Endodermal cell (in vitro differentiated cells): ENCODE measurements at regions not wholly inside any gene's neighbourhood (a gene's known extent, or its start where the extent isn't known, plus 50 kb on each side); places are given as distances from the start of the nearest gene placed in this dataset.

Experiments
- DNase-seq: peaks from one replicate; pipeline ENCODE4 v3.0.0-alpha.2; 2017
- H3K27ac ChIP-seq: 2 replicates; pipeline ENCODE4 v1.5.1; 2013; ENCODE audit warnings: mild to moderate bottlenecking, low read depth, low read length, moderate library complexity
- H3K27me3 ChIP-seq: 2 replicates; pipeline ENCODE4 v1.6.1; 2013; ENCODE audit warnings: mild to moderate bottlenecking, low read length, moderate library complexity; ENCODE audit not compliant: insufficient read depth, control insufficient read depth, poor library complexity, severe bottlenecking
- H3K36me3 ChIP-seq: 2 replicates; pipeline ENCODE4 v1.7.0; 2013; ENCODE audit warnings: mild to moderate bottlenecking, low read length, moderate library complexity; ENCODE audit not compliant: control insufficient read depth, insufficient read depth
- H3K4me1 ChIP-seq: one replicate; pipeline ENCODE4 v1.7.0; 2013; ENCODE audit warnings: low read length; ENCODE audit not compliant: control insufficient read depth, insufficient read depth
- H3K4me3 ChIP-seq: 2 replicates; pipeline ENCODE4 v1.5.1; 2013; ENCODE audit warnings: mild to moderate bottlenecking, low read length, moderate library complexity
- H3K9ac ChIP-seq: 2 replicates; pipeline ENCODE4 v1.6.1; 2013; ENCODE audit warnings: mild to moderate bottlenecking, low read length, moderate library complexity; ENCODE audit not compliant: poor library complexity, severe bottlenecking; ENCODE audit errors: extremely low read depth
- H3K9me3 ChIP-seq: 2 replicates; pipeline ENCODE4 v1.6.1; 2013; ENCODE audit warnings: mild to moderate bottlenecking, low read length, moderate library complexity; ENCODE audit not compliant: control insufficient read depth
- H3K27ac Mint-ChIP-seq: 2 replicates; pipeline ENCODE4 v1.8.0; 2020; ENCODE audit warnings: mixed read lengths
- H3K27me3 Mint-ChIP-seq: 2 replicates; pipeline ENCODE4 v1.8.0; 2021; ENCODE audit warnings: mild to moderate bottlenecking, mixed read lengths; ENCODE audit not compliant: insufficient read depth
- H3K36me3 Mint-ChIP-seq: 2 replicates; pipeline ENCODE4 v1.8.0; 2020; ENCODE audit warnings: low read depth, mixed read lengths
- H3K4me1 Mint-ChIP-seq: 2 replicates; pipeline ENCODE4 v1.8.0; 2020; ENCODE audit warnings: mixed read lengths
- H3K4me3 Mint-ChIP-seq: 2 replicates; pipeline ENCODE4 v1.8.0; 2020; ENCODE audit warnings: mild to moderate bottlenecking, moderate library complexity, mixed read lengths
- H3K9me3 Mint-ChIP-seq: 2 replicates; pipeline ENCODE4 v1.8.0; 2020; ENCODE audit warnings: mild to moderate bottlenecking, mixed read lengths
- CTCF ChIP-seq: fragments of 200-600 bp; sonication (generic); conservative IDR thresholded peaks from 2 replicates; pipeline ENCODE4 v1.5.0; 2021; ENCODE audit warnings: antibody characterized with exemption, mild to moderate bottlenecking
- WGBS, 2 experiments: methylation state at CpG; one replicate each; pipeline versions ENCODE4 v1.1.5 to v1.1.7; 2013; ENCODE audit warnings: missing lambda C conversion rate in 2 of 2, mixed read lengths in 1 of 2; ENCODE audit not compliant: insufficient coverage in 1 of 2, insufficient read length in 1 of 2; 5-methylcytosine and 5-hydroxymethylcytosine counted together

- Mint-ChIP-seq H3K4me3 (no peak overlapping the region), H3K36me3 (peaks cover 2% of the 10 kb centered on the region), H3K4me1 (peaks cover 19% of the 10 kb centered on the region), H3K9me3 (peaks cover 13% of the 10 kb centered on the region), H3K27me3 (peaks cover 12% of the 10 kb centered on the region), H3K27ac (no peak overlapping the region)
- Histone ChIP-seq H3K9ac (no peak overlapping the region), H3K9me3 (no peaks in the 10 kb centered on the region), H3K4me3 (no peak overlapping the region), H3K27ac (no peak overlapping the region), H3K27me3 (no peaks in the 10 kb centered on the region), H3K36me3 (no peaks in the 10 kb centered on the region), H3K4me1 (peaks cover 7% of the 10 kb centered on the region)
- no peak for DNase-seq
- no peak for TF ChIP-seq CTCF
- WGBS, 2 experiments, result 89 to 94% methylated on average over 7 of the region's 7 CpGs
Observed at GRCh38 chr9:85258236-85258635, 483.5 kb downstream of the AGTPBP1 start.

GRCh38 chr9:85249313-85249621 lies 492.5 kb downstream of the AGTPBP1 start:
- H3K27ac ChIP-seq, result peak overlapping the region; percentile 25
- no peaks in the 10 kb centered on the region for H3K36me3 ChIP-seq
- H3K4me3 ChIP-seq, result no peak overlapping the region
- WGBS, 2 experiments, result 77 to 93% methylated on average over 5 of the region's 5 CpGs
- no peak for TF ChIP-seq CTCF
- peaks cover 44% of the 10 kb centered on the region for H3K4me1 Mint-ChIP-seq
- peaks cover 16% of the 10 kb centered on the region for H3K4me1 ChIP-seq
- peaks cover 2% of the 10 kb centered on the region for H3K27me3 Mint-ChIP-seq
- H3K27me3 ChIP-seq, result no peaks in the 10 kb centered on the region
- no peaks in the 10 kb centered on the region for H3K36me3 Mint-ChIP-seq
- no peak for DNase-seq
- H3K9me3 ChIP-seq, result no peaks in the 10 kb centered on the region
- peak overlapping the region; percentile 91 for H3K27ac Mint-ChIP-seq
- H3K4me3 Mint-ChIP-seq, result no peak overlapping the region
- H3K9ac ChIP-seq, result peak overlapping the region; percentile 50
- H3K9me3 Mint-ChIP-seq, result peaks cover 5% of the 10 kb centered on the region

- Mint-ChIP-seq H3K27ac (peak overlapping the region; percentile 91), H3K4me1 (peaks cover 44% of the 10 kb centered on the region), H3K36me3 (no peaks in the 10 kb centered on the region), H3K27me3 (peaks cover 2% of the 10 kb centered on the region), H3K4me3 (no peak overlapping the region), H3K9me3 (peaks cover 5% of the 10 kb centered on the region)
- Histone ChIP-seq H3K4me1 (peaks cover 16% of the 10 kb centered on the region), H3K4me3 (peak overlapping the region; percentile 24), H3K9me3 (no peaks in the 10 kb centered on the region), H3K36me3 (no peaks in the 10 kb centered on the region), H3K27ac (peak overlapping the region; percentile 29), H3K27me3 (no peaks in the 10 kb centered on the region), H3K9ac (peak overlapping the region; percentile 50)
- WGBS, 2 experiments, result 77 to 86% methylated on average over 1 to 2 of the region's 2 CpGs
- peak; percentile 72 for DNase-seq
- peak; percentile 12 for TF ChIP-seq CTCF
Observed at GRCh38 chr9:85248514-85249312, 493.0 kb downstream of the AGTPBP1 start.
